ENCODE measurements at regions not wholly inside any gene's neighbourhood (a gene's known extent, or its start where the extent isn't known, plus 50 kb on each side); places are given as distances from the start of the nearest gene placed in this dataset.

DNA sequence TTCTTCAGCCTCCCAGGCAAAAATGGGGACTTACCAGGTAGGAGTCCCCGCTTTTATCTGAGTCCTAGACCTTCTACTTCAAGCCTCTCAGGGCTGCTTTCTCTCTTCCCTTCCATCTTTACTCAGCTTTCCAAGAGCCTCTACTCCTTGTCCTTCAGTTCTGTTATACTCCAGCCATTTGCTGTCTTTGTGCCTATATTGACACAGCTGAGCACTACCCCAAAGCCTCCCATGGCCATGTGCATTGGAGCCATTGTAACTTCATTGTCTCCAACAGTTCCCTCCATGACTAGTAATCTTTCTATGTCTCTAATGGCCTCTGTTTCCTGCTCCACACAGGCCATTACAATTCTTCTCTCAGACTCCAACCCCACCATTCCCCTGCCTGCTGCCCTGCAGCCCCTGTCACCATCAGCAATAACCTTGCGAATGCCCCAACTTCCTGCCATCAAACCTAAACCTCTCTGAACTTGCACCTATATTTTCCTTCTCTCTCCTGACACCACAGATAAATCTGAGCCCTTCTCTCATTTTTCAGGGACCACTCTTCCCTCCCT, 77.9 kb upstream of the ADPGK start:
- no peak for ATAC-seq (replicated peaks in 1 of 4)
- no peak overlapping the region for H3K4me3 ChIP-seq (ENCODE audit: control insufficient read depth in 1 of 2, extremely low read depth in 1 of 2, low read length in 1 of 2)
- Mint-ChIP-seq H3K9me3 (no peaks in the 10 kb centered on the region), H3K4me1 (no peaks in the 10 kb centered on the region), H3K27ac (no peak overlapping the region), H3K27me3 (peaks cover 7 to 22% of the 10 kb centered on the region in 2 donors), H3K4me3 (no peak overlapping the region), H3K36me3 (no peaks in the 10 kb centered on the region)
- no peak for DNase-seq
- H3K27ac ChIP-seq (ENCODE audit: low read length), result no peak overlapping the region
- H3K4me1 ChIP-seq (ENCODE audit: control insufficient read depth in 1 of 2, extremely low read depth in 1 of 2, insufficient read depth in 2 of 2, low read length in 2 of 2), result no peaks in the 10 kb centered on the region
- POLR2A ChIA-PET, result no interaction called here
- H3K36me3 ChIP-seq (ENCODE audit: control insufficient read depth in 2 of 2, extremely low read depth in 1 of 2, insufficient read depth in 1 of 2, low read length in 1 of 2), result no peaks in the 10 kb centered on the region
- WGBS (ENCODE audit: insufficient coverage), result 68% methylated on average over 2 of the region's 2 CpGs
- H3K27me3 ChIP-seq (replicated peaks in 1 of 2; ENCODE audit: control insufficient read depth in 2 of 2, extremely low read depth in 1 of 2, insufficient read depth in 2 of 2, low read length in 1 of 2), result peaks cover 0 to 26% of the 10 kb centered on the region in 2 experiments
- CTCF ChIA-PET, result no interaction called here
- H3K9me3 ChIP-seq, result no peaks in the 10 kb centered on the region

- no peaks in the 10 kb centered on the region for H3K4me1 ChIP-seq (ENCODE audit: control insufficient read depth in 1 of 2, extremely low read depth in 1 of 2, insufficient read depth in 2 of 2, low read length in 2 of 2)
- peaks cover 0 to 29% of the 10 kb centered on the region in 2 experiments for H3K27me3 ChIP-seq (replicated peaks in 1 of 2; ENCODE audit: control insufficient read depth in 2 of 2, extremely low read depth in 1 of 2, insufficient read depth in 2 of 2, low read length in 1 of 2)
- H3K4me3 ChIP-seq (ENCODE audit: control insufficient read depth in 1 of 2, extremely low read depth in 1 of 2, low read length in 1 of 2), result no peak overlapping the region
- Mint-ChIP-seq H3K4me1 (no peaks in the 10 kb centered on the region), H3K27ac (no peak overlapping the region), H3K9me3 (no peaks in the 10 kb centered on the region), H3K27me3 (peaks cover 8 to 28% of the 10 kb centered on the region in 2 donors), H3K36me3 (no peaks in the 10 kb centered on the region), H3K4me3 (no peak overlapping the region)
- WGBS (ENCODE audit: insufficient coverage), result 92% methylated on average over 4 of the region's 9 CpGs
- no peaks in the 10 kb centered on the region for H3K36me3 ChIP-seq (ENCODE audit: control insufficient read depth in 2 of 2, extremely low read depth in 1 of 2, insufficient read depth in 1 of 2, low read length in 1 of 2)
- no peak overlapping the region for H3K27ac ChIP-seq (ENCODE audit: low read length)
- ChIA-PET POLR2A (no interaction called here), CTCF (no interaction called here)
- DNase-seq, result no peak
- ATAC-seq (replicated peaks in 1 of 4), result no peak
- no peaks in the 10 kb centered on the region for H3K9me3 ChIP-seq
Observed at GRCh38 chr15:72859757-72860145, 76.2 kb upstream of the ADPGK start.

- no peaks in the 10 kb centered on the region for H3K36me3 ChIP-seq (ENCODE audit: control insufficient read depth in 2 of 2, extremely low read depth in 1 of 2, insufficient read depth in 1 of 2, low read length in 1 of 2)
- H3K36me3 Mint-ChIP-seq, result no peaks in the 10 kb centered on the region
- H3K4me3 Mint-ChIP-seq, result no peak overlapping the region
- no peak for ATAC-seq (replicated peaks in 1 of 4)
- H3K27ac Mint-ChIP-seq, result no peak overlapping the region
- H3K4me1 Mint-ChIP-seq, result no peaks in the 10 kb centered on the region
- ChIA-PET CTCF (no interaction called here), POLR2A (no interaction called here)
- WGBS (ENCODE audit: insufficient coverage), result 68% methylated on average over 6 of the region's 10 CpGs
- H3K9me3 Mint-ChIP-seq, result no peaks in the 10 kb centered on the region
- H3K27ac ChIP-seq (ENCODE audit: low read length), result no peak overlapping the region
- H3K27me3 Mint-ChIP-seq, result peaks cover 8 to 29% of the 10 kb centered on the region in 2 donors
- H3K9me3 ChIP-seq, result no peaks in the 10 kb centered on the region
- no peak overlapping the region for H3K4me3 ChIP-seq (ENCODE audit: control insufficient read depth in 1 of 2, extremely low read depth in 1 of 2, low read length in 1 of 2)
- peaks cover 1 to 26% of the 10 kb centered on the region in 2 experiments for H3K27me3 ChIP-seq (replicated peaks in 1 of 2; ENCODE audit: control insufficient read depth in 2 of 2, extremely low read depth in 1 of 2, insufficient read depth in 2 of 2, low read length in 1 of 2)
- no peaks in the 10 kb centered on the region for H3K4me1 ChIP-seq (ENCODE audit: control insufficient read depth in 1 of 2, extremely low read depth in 1 of 2, insufficient read depth in 2 of 2, low read length in 2 of 2)
- DNase-seq, result no peak
Observed at GRCh38 chr15:72859017-72859756, 75.6 kb upstream of the ADPGK start.

- Histone ChIP-seq H3K4me1 (ENCODE audit: control insufficient read depth in 1 of 2, extremely low read depth in 1 of 2, insufficient read depth in 2 of 2, low read length in 2 of 2) (no peaks in the 10 kb centered on the region), H3K4me3 (ENCODE audit: control insufficient read depth in 1 of 2, extremely low read depth in 1 of 2, low read length in 1 of 2) (no peak overlapping the region), H3K27me3 (replicated peaks in 1 of 2; ENCODE audit: control insufficient read depth in 2 of 2, extremely low read depth in 1 of 2, insufficient read depth in 2 of 2, low read length in 1 of 2) (peaks cover 2 to 23% of the 10 kb centered on the region in 2 experiments), H3K36me3 (ENCODE audit: control insufficient read depth in 2 of 2, extremely low read depth in 1 of 2, insufficient read depth in 1 of 2, low read length in 1 of 2) (no peaks in the 10 kb centered on the region), H3K27ac (ENCODE audit: low read length) (no peak overlapping the region), H3K9me3 (no peaks in the 10 kb centered on the region)
- ATAC-seq (replicated peaks in 1 of 4), result no peak
- H3K9me3 Mint-ChIP-seq, result no peaks in the 10 kb centered on the region
- no peak for DNase-seq
- WGBS (ENCODE audit: insufficient coverage), result 95% methylated on average over 2 of the region's 2 CpGs
- peaks cover 15 to 31% of the 10 kb centered on the region in 2 donors for H3K27me3 Mint-ChIP-seq
- H3K4me3 Mint-ChIP-seq, result no peak overlapping the region
- ChIA-PET CTCF (no interaction called here), POLR2A (no interaction called here)
- H3K27ac Mint-ChIP-seq, result no peak overlapping the region
- no peaks in the 10 kb centered on the region for H3K36me3 Mint-ChIP-seq
- H3K4me1 Mint-ChIP-seq, result no peaks in the 10 kb centered on the region
Observed at GRCh38 chr15:72858205-72858604, 74.6 kb upstream of the ADPGK start.

- no peak for ATAC-seq (replicated peaks in 1 of 4)
- Mint-ChIP-seq H3K4me1 (no peaks in the 10 kb centered on the region), H3K27me3 (peaks cover 16 to 29% of the 10 kb centered on the region in 2 donors), H3K36me3 (no peaks in the 10 kb centered on the region), H3K9me3 (no peaks in the 10 kb centered on the region), H3K4me3 (no peak overlapping the region), H3K27ac (no peak overlapping the region)
- Histone ChIP-seq H3K36me3 (ENCODE audit: control insufficient read depth in 2 of 2, extremely low read depth in 1 of 2, insufficient read depth in 1 of 2, low read length in 1 of 2) (no peaks in the 10 kb centered on the region), H3K4me1 (ENCODE audit: control insufficient read depth in 1 of 2, extremely low read depth in 1 of 2, insufficient read depth in 2 of 2, low read length in 2 of 2) (no peaks in the 10 kb centered on the region), H3K27me3 (replicated peaks in 1 of 2; ENCODE audit: control insufficient read depth in 2 of 2, extremely low read depth in 1 of 2, insufficient read depth in 2 of 2, low read length in 1 of 2) (peaks cover 2 to 23% of the 10 kb centered on the region in 2 experiments), H3K4me3 (ENCODE audit: control insufficient read depth in 1 of 2, extremely low read depth in 1 of 2, low read length in 1 of 2) (no peak overlapping the region), H3K27ac (ENCODE audit: low read length) (no peak overlapping the region), H3K9me3 (no peaks in the 10 kb centered on the region)
- WGBS (ENCODE audit: insufficient coverage), result 92% methylated on average over 5 of the region's 9 CpGs
- no peak for DNase-seq
- ChIA-PET CTCF (no interaction called here), POLR2A (no interaction called here)
Observed at GRCh38 chr15:72857331-72858063, 73.9 kb upstream of the ADPGK start.

GRCh38 chr15:72856549-72857040, 73.0 kb upstream of the ADPGK start:
- 87% methylated on average over 5 of the region's 5 CpGs for WGBS (ENCODE audit: insufficient coverage)
- DNase-seq, result no peak
- Histone ChIP-seq H3K9me3 (no peaks in the 10 kb centered on the region), H3K4me3 (ENCODE audit: control insufficient read depth in 1 of 2, extremely low read depth in 1 of 2, low read length in 1 of 2) (no peak overlapping the region), H3K27me3 (replicated peaks in 1 of 2; ENCODE audit: control insufficient read depth in 2 of 2, extremely low read depth in 1 of 2, insufficient read depth in 2 of 2, low read length in 1 of 2) (peaks cover 2 to 23% of the 10 kb centered on the region in 2 experiments), H3K36me3 (ENCODE audit: control insufficient read depth in 2 of 2, extremely low read depth in 1 of 2, insufficient read depth in 1 of 2, low read length in 1 of 2) (no peaks in the 10 kb centered on the region), H3K27ac (ENCODE audit: low read length) (no peak overlapping the region), H3K4me1 (ENCODE audit: control insufficient read depth in 1 of 2, extremely low read depth in 1 of 2, insufficient read depth in 2 of 2, low read length in 2 of 2) (no peaks in the 10 kb centered on the region)
- CTCF ChIA-PET, result no interaction called here
- Mint-ChIP-seq H3K9me3 (no peaks in the 10 kb centered on the region), H3K4me3 (no peak overlapping the region), H3K36me3 (no peaks in the 10 kb centered on the region), H3K4me1 (no peaks in the 10 kb centered on the region), H3K27me3 (peaks cover 16 to 22% of the 10 kb centered on the region in 2 donors), H3K27ac (no peak overlapping the region)
- no peak for ATAC-seq (replicated peaks in 1 of 4)
- POLR2A ChIA-PET, result interaction anchor here in 1 of 2 donors (0.6 kb wide), 1 partner anchor 18 kb away, joined by 3 read pairs; no protein-coding TSS in a partner anchor
